Endothelial cell (in vitro differentiated cells): ENCODE measurements at regions not wholly inside any gene's neighbourhood (a gene's known extent, or its start where the extent isn't known, plus 50 kb on each side); places are given as distances from the start of the nearest gene placed in this dataset.

ENCODE experiments used
- DNase-seq: peaks from one replicate; pipeline ENCODE4 v3.0.0; 2021; ENCODE audit warnings: low spot score
- H3K27ac Mint-ChIP-seq: one replicate; pipeline ENCODE4 v1.8.0; 2021; ENCODE audit warnings: mixed read lengths, inconsistent platforms; ENCODE audit not compliant: unreplicated experiment
- H3K27me3 Mint-ChIP-seq: one replicate; pipeline ENCODE4 v1.8.0; 2021; ENCODE audit warnings: mild to moderate bottlenecking, moderate library complexity, mixed read lengths, inconsistent platforms; ENCODE audit not compliant: unreplicated experiment
- H3K36me3 Mint-ChIP-seq: one replicate; pipeline ENCODE4 v1.8.0; 2021; ENCODE audit warnings: mild to moderate bottlenecking, low read depth, mixed read lengths, inconsistent platforms; ENCODE audit not compliant: unreplicated experiment
- H3K4me1 Mint-ChIP-seq: one replicate; pipeline ENCODE4 v1.8.0; 2021; ENCODE audit warnings: mild to moderate bottlenecking, mixed read lengths, inconsistent platforms; ENCODE audit not compliant: unreplicated experiment
- H3K4me3 Mint-ChIP-seq: one replicate; pipeline ENCODE4 v1.8.0; 2021; ENCODE audit warnings: mild to moderate bottlenecking, mixed read lengths, inconsistent platforms; ENCODE audit not compliant: unreplicated experiment
- H3K9me3 Mint-ChIP-seq: one replicate; pipeline ENCODE4 v1.8.0; 2021; ENCODE audit warnings: mixed read lengths, inconsistent platforms; ENCODE audit not compliant: unreplicated experiment
- TF ChIP-seq, protein P1 (sequence below): fragments of 200-600 bp; sonication (generic); IDR thresholded peaks from one replicate; pipeline ENCODE4 v1.5.0; 2021; ENCODE audit warnings: antibody characterized with exemption; ENCODE audit not compliant: unreplicated experiment

DNA sequence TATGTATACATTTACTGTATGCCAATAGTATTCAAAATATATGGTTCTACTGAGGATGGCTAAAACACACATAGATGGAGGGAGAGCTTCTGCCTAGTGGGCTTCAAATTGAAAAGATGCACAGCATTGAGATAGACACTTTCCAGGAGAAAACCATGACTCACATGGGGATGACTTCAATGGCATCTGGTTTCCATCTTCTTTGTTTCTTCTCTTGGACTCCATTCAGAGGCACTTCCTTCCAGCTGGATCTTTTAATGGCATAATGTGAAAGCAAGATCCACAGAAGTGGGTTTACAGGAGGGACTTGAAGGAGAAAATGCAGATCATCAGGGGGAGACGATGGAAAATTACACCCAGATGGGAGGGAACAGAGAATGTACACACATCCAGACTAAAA lies 84.9 kb downstream of the ZNF365 start:
- no peak for DNase-seq
- Mint-ChIP-seq H3K9me3 (no peaks in the 10 kb centered on the region), H3K36me3 (no peaks in the 10 kb centered on the region), H3K27me3 (no peaks in the 10 kb centered on the region), H3K27ac (no peak overlapping the region), H3K4me1 (no peaks in the 10 kb centered on the region), H3K4me3 (no peak overlapping the region)
- TF ChIP-seq, protein P1, sequence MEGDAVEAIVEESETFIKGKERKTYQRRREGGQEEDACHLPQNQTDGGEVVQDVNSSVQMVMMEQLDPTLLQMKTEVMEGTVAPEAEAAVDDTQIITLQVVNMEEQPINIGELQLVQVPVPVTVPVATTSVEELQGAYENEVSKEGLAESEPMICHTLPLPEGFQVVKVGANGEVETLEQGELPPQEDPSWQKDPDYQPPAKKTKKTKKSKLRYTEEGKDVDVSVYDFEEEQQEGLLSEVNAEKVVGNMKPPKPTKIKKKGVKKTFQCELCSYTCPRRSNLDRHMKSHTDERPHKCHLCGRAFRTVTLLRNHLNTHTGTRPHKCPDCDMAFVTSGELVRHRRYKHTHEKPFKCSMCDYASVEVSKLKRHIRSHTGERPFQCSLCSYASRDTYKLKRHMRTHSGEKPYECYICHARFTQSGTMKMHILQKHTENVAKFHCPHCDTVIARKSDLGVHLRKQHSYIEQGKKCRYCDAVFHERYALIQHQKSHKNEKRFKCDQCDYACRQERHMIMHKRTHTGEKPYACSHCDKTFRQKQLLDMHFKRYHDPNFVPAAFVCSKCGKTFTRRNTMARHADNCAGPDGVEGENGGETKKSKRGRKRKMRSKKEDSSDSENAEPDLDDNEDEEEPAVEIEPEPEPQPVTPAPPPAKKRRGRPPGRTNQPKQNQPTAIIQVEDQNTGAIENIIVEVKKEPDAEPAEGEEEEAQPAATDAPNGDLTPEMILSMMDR: no peak

GRCh38 chr10:62459500-62459899 lies 85.3 kb downstream of the ZNF365 start:
- Mint-ChIP-seq H3K4me1 (no peaks in the 10 kb centered on the region), H3K27ac (no peak overlapping the region), H3K36me3 (no peaks in the 10 kb centered on the region), H3K4me3 (no peak overlapping the region), H3K27me3 (no peaks in the 10 kb centered on the region), H3K9me3 (no peaks in the 10 kb centered on the region)
- TF ChIP-seq, protein P1: no peak
- no peak for DNase-seq

- H3K27me3 Mint-ChIP-seq: peaks cover 2% of the 10 kb centered on the region
- H3K36me3 Mint-ChIP-seq: no peaks in the 10 kb centered on the region
- no peak overlapping the region for H3K4me3 Mint-ChIP-seq
- H3K9me3 Mint-ChIP-seq: no peaks in the 10 kb centered on the region
- DNase-seq: no peak
- TF ChIP-seq, protein P1: no peak
- no peaks in the 10 kb centered on the region for H3K4me1 Mint-ChIP-seq
- no peak overlapping the region for H3K27ac Mint-ChIP-seq
These were observed 86.2 kb downstream of the ZNF365 start for GRCh38 chr10:62460393-62460792.

- peaks cover 2% of the 10 kb centered on the region for H3K27me3 Mint-ChIP-seq
- TF ChIP-seq, protein P1: no peak
- H3K27ac Mint-ChIP-seq: no peak overlapping the region
- no peak for DNase-seq
- no peaks in the 10 kb centered on the region for H3K4me1 Mint-ChIP-seq
- H3K36me3 Mint-ChIP-seq: no peaks in the 10 kb centered on the region
- no peaks in the 10 kb centered on the region for H3K9me3 Mint-ChIP-seq
- H3K4me3 Mint-ChIP-seq: no peak overlapping the region
These were observed 87.0 kb downstream of the ZNF365 start for GRCh38 chr10:62461120-62461519.

- no peak for DNase-seq
- no peaks in the 10 kb centered on the region for H3K36me3 Mint-ChIP-seq
- TF ChIP-seq, protein P1: no peak
- H3K4me1 Mint-ChIP-seq: no peaks in the 10 kb centered on the region
- H3K9me3 Mint-ChIP-seq: no peaks in the 10 kb centered on the region
- H3K27ac Mint-ChIP-seq: no peak overlapping the region
- peaks cover 2% of the 10 kb centered on the region for H3K27me3 Mint-ChIP-seq
- no peak overlapping the region for H3K4me3 Mint-ChIP-seq
These were observed 88.3 kb downstream of the ZNF365 start for GRCh38 chr10:62462461-62462860.
